ENCODE measurements at regions not wholly inside any gene's neighbourhood (a gene's known extent, or its start where the extent isn't known, plus 50 kb on each side); places are given as distances from the start of the nearest gene placed in this dataset.

DNA sequence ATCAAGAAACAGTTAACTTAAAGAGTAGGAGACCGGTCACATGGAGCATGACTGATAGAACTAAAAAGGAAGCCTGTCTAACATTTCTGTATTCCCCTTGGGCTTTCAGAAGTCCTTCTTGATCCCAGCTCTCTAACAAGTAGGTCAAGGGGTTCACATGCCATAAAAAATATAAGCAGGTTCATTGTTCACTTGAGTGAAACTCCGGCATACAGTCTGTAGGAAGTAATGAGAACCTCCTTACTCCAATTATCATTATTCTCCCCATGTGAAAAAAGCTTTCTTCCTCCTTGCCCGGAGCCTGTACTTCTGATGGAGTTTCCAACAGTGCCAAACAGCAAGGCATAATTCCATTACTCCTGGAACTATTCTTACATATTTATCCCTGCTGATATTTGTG is 242.8 kb upstream of the CNTN4 start:
- Histone ChIP-seq H3F3A (ENCODE audit: insufficient read depth, low read length, poor library complexity, severe bottlenecking) (peaks cover 4% of the 10 kb centered on the region), H3K36me3 (ENCODE audit: insufficient read depth, low read length) (no peaks in the 10 kb centered on the region), H3K4me2 (ENCODE audit: low read length) (no peak overlapping the region), H3K27me3 (ENCODE audit: insufficient read depth, low read depth, low read length) (peaks cover 32% of the 10 kb centered on the region), H2AFZ (ENCODE audit: low read depth, low read length) (no peak overlapping the region), H3K79me2 (replicated peaks; ENCODE audit: insufficient read depth, low read length) (no peaks in the 10 kb centered on the region), H3K9ac (ENCODE audit: low read length) (no peak overlapping the region), H3K9me3 (ENCODE audit: low read length) (no peaks in the 10 kb centered on the region), H3K9me2 (ENCODE audit: insufficient read depth, low read length) (no peaks in the 10 kb centered on the region), H3K4me3 (ENCODE audit: low read length) (no peak overlapping the region), H4K20me1 (ENCODE audit: insufficient read depth) (no peaks in the 10 kb centered on the region), H3K27ac (ENCODE audit: low read length) (no peak overlapping the region)
- TF ChIP-seq POLR2AphosphoS5 (IDR thresholded peaks at IDR 0.05) = no peak
- TF ChIP-seq SMC3 (conservative IDR thresholded peaks at IDR 0.05; ENCODE audit: poor library complexity) = no peak
- no peak for TF ChIP-seq REST (IDR thresholded peaks at IDR 0.05; ENCODE audit: borderline replicate concordance)
- TF ChIP-seq TAF1 (IDR thresholded peaks at IDR 0.05; ENCODE audit: low read depth) = no peak

- H3K36me3 ChIP-seq (ENCODE audit: insufficient read depth, low read length) = no peaks in the 10 kb centered on the region
Measured at GRCh38 chr3:1870738-1871137, 227.9 kb upstream of the CNTN4 start.

More at GRCh38 chr3:1870738-1871137, 227.9 kb upstream of the CNTN4 start:
- no peak overlapping the region for H3K4me2 ChIP-seq (ENCODE audit: low read length)
- no peak overlapping the region for H3K9ac ChIP-seq (ENCODE audit: low read length)
- no peaks in the 10 kb centered on the region for H4K20me1 ChIP-seq (ENCODE audit: insufficient read depth)
- H3F3A ChIP-seq (ENCODE audit: insufficient read depth, low read length, poor library complexity, severe bottlenecking) = no peaks in the 10 kb centered on the region
- no peaks in the 10 kb centered on the region for H3K9me2 ChIP-seq (ENCODE audit: insufficient read depth, low read length)
- H3K27me3 ChIP-seq (ENCODE audit: insufficient read depth, low read depth, low read length) = no peaks in the 10 kb centered on the region
- no peak overlapping the region for H2AFZ ChIP-seq (ENCODE audit: low read depth, low read length)
- no peak overlapping the region for H3K27ac ChIP-seq (ENCODE audit: low read length)
- no peak for TF ChIP-seq POLR2AphosphoS5 (IDR thresholded peaks at IDR 0.05)
- no peak for TF ChIP-seq REST (IDR thresholded peaks at IDR 0.05; ENCODE audit: borderline replicate concordance)
- TF ChIP-seq EP300 (conservative IDR thresholded peaks at IDR 0.05; ENCODE audit: poor library complexity, severe bottlenecking) = no peak
- TF ChIP-seq MXI1 (conservative IDR thresholded peaks at IDR 0.05; ENCODE audit: poor library complexity, severe bottlenecking) = no peak
- no peak for TF ChIP-seq SMC3 (conservative IDR thresholded peaks at IDR 0.05; ENCODE audit: poor library complexity)
- no peak for TF ChIP-seq TAF1 (IDR thresholded peaks at IDR 0.05; ENCODE audit: low read depth)
- TF ChIP-seq RAD21 (conservative IDR thresholded peaks at IDR 0.05) = no peak
- TF ChIP-seq EZH2 (IDR thresholded peaks at IDR 0.05; ENCODE audit: borderline replicate concordance, insufficient read depth, low read length, poor library complexity, severe bottlenecking) = no peak
- H3K9me3 ChIP-seq (ENCODE audit: low read length) = no peaks in the 10 kb centered on the region
- H3K79me2 ChIP-seq (replicated peaks; ENCODE audit: insufficient read depth, low read length) = no peaks in the 10 kb centered on the region
- no peak overlapping the region for H3K4me3 ChIP-seq (ENCODE audit: low read length)
